ENCODE measurements at regions not wholly inside any gene's neighbourhood (a gene's known extent, or its start where the extent isn't known, plus 50 kb on each side); places are given as distances from the start of the nearest gene placed in this dataset.

DNA sequence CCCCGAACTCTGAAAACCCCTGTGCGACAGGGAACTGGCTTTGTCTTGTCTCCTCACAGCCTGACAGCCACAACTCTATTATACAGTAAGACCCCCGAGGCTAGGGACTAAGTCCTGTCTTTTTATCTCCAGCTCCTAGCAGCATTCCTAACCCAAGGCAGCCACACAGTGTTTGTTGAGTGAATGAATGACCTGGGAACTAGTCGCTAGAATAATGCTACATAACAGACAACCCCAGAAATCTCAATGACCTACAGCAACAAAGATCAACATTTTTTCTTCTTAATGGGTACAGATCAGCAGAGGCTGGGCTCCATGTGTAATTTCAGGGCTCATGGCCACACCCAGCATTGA lies 71.4 kb upstream of the TNRC6C start:
- peaks cover 14% of the 10 kb centered on the region for H3K27me3 ChIP-seq (ENCODE audit: control insufficient read depth, insufficient read depth, low read length)

DNA sequence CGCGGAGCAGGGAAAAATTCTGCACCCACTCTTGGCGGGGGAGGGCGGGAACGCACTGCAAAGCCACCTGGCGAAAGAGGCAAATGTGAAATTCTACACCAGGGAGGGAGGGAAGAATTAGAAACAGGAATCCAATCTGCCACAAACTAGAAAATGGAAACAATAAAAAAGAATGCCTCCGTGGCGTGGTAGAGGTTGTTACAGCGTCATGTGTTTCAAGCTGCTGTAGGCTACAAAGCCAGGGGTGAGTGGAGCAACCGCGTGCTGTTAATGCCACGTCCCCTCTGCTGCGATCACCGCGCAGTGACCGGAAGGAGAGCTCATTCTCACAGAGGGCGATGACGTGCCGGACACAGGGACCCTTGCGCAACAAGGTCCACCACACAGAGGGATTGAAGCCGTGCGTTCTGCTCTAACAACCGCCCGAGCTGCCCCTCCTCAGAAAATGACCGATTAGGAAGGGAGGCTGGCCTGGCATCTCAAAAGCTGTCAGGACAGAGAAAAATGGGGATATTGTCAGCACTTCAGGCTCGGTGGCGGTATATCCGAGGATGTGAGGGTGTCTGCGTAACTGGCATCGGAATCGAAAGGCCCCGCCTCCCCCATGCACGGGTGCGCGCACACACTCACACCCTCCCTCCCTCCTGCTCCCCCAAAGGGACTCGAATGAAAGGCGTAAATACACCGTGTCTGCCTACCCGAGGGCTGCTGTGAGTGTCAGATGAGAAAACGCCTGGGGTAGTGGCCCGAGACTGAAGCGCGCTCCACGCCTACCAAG lies 70.8 kb upstream of the TNRC6C start:
- Histone ChIP-seq H3K4me3 (ENCODE audit: low read depth, low read length) (peak overlapping the region; percentile 29), H3K36me3 (ENCODE audit: control insufficient read depth, insufficient read depth, low read length) (no peaks in the 10 kb centered on the region), H3K27me3 (ENCODE audit: control insufficient read depth, insufficient read depth, low read length) (peaks cover 14% of the 10 kb centered on the region)
- FAIRE-seq: no peak
- peak; percentile 8 for DNase-seq (ENCODE audit: low read depth)
- TF ChIP-seq, protein P1, sequence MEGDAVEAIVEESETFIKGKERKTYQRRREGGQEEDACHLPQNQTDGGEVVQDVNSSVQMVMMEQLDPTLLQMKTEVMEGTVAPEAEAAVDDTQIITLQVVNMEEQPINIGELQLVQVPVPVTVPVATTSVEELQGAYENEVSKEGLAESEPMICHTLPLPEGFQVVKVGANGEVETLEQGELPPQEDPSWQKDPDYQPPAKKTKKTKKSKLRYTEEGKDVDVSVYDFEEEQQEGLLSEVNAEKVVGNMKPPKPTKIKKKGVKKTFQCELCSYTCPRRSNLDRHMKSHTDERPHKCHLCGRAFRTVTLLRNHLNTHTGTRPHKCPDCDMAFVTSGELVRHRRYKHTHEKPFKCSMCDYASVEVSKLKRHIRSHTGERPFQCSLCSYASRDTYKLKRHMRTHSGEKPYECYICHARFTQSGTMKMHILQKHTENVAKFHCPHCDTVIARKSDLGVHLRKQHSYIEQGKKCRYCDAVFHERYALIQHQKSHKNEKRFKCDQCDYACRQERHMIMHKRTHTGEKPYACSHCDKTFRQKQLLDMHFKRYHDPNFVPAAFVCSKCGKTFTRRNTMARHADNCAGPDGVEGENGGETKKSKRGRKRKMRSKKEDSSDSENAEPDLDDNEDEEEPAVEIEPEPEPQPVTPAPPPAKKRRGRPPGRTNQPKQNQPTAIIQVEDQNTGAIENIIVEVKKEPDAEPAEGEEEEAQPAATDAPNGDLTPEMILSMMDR (IDR thresholded peaks at IDR 0.05; ENCODE audit: insufficient read depth, low read length, severe bottlenecking): no peak

More for the DNA sequence above, 71.4 kb upstream of the TNRC6C start:
- TF ChIP-seq, protein P1 (IDR thresholded peaks at IDR 0.05; ENCODE audit: insufficient read depth, low read length, severe bottlenecking): no peak
- no peak for DNase-seq (ENCODE audit: low read depth)
- Histone ChIP-seq H3K4me3 (ENCODE audit: low read depth, low read length) (no peak overlapping the region), H3K36me3 (ENCODE audit: control insufficient read depth, insufficient read depth, low read length) (no peaks in the 10 kb centered on the region)
- no peak for FAIRE-seq

DNA sequence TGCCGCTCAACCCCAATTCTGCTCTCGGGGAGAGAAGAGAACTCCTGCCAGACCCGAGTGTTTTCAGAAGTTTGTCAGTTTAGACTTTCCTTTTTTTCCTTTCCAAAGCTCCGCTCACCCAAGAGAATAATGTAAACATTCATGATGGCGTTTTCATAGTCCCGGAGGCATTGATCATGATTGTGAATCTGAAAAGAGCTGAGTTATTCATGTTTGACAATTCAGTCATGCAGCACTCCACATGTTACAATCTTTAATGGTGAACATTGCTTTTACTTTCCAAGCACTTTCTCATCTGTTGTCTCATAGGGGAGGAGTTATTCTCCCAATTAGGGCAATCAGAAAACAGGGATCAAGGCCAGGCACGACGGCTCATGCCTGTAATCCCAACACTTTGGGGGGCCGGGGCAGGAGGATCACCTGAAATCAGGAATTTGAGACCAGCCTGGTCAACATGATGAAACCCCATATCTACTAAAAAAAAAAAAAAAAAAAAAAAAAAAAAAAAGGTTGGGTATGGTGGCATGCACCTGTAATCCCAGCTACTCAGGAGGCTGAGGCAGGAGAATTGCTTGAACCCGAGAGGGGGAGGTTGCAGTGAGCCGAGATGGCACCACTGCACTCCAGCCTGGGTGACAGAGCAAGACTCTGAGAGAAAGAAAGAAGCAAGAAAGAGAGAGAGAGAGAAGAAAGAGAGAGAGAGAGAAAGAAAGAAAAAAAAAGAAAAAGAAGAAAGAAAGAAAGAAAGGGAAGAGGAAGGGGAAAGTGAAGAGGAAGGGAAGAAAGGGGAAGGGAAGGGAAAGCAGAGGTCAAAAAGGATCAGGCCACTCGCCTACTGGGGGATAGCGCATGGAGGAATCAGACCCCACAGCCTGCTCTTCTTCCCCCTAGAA lies 70.0 kb upstream of the TNRC6C start:
- no peak for FAIRE-seq

DNA sequence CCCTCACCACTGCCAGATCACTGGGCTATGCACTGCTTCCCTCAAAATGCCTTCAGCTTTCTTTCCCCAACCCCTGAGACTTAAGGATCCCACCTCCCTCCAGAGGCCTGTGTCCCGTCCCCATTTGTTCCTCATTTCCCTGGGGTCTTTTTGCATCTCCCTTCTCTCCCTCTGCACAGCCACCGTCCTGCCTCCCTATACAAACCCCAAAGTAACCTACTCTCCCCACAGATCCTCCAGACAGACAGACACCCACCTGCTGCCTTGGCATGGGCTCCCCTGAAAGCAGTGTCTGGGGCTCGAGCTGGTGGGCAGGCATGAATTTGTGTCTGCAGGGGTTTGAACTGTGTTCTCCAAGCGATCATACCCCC lies 69.4 kb upstream of the TNRC6C start:
- Histone ChIP-seq H3K36me3 (ENCODE audit: control insufficient read depth, insufficient read depth, low read length) (no peaks in the 10 kb centered on the region), H3K4me3 (ENCODE audit: low read depth, low read length) (no peak overlapping the region), H3K27me3 (ENCODE audit: control insufficient read depth, insufficient read depth, low read length) (peaks cover 14% of the 10 kb centered on the region)
- FAIRE-seq: no peak
- TF ChIP-seq, protein P1 (IDR thresholded peaks at IDR 0.05; ENCODE audit: insufficient read depth, low read length, severe bottlenecking): no peak
- DNase-seq (ENCODE audit: low read depth): no peak

More for the DNA sequence above, 70.0 kb upstream of the TNRC6C start:
- DNase-seq (ENCODE audit: low read depth): no peak
- TF ChIP-seq, protein P1 (IDR thresholded peaks at IDR 0.05; ENCODE audit: insufficient read depth, low read length, severe bottlenecking): no peak
- Histone ChIP-seq H3K36me3 (ENCODE audit: control insufficient read depth, insufficient read depth, low read length) (no peaks in the 10 kb centered on the region), H3K27me3 (ENCODE audit: control insufficient read depth, insufficient read depth, low read length) (peaks cover 14% of the 10 kb centered on the region), H3K4me3 (ENCODE audit: low read depth, low read length) (peak overlapping the region; percentile 29)

DNA sequence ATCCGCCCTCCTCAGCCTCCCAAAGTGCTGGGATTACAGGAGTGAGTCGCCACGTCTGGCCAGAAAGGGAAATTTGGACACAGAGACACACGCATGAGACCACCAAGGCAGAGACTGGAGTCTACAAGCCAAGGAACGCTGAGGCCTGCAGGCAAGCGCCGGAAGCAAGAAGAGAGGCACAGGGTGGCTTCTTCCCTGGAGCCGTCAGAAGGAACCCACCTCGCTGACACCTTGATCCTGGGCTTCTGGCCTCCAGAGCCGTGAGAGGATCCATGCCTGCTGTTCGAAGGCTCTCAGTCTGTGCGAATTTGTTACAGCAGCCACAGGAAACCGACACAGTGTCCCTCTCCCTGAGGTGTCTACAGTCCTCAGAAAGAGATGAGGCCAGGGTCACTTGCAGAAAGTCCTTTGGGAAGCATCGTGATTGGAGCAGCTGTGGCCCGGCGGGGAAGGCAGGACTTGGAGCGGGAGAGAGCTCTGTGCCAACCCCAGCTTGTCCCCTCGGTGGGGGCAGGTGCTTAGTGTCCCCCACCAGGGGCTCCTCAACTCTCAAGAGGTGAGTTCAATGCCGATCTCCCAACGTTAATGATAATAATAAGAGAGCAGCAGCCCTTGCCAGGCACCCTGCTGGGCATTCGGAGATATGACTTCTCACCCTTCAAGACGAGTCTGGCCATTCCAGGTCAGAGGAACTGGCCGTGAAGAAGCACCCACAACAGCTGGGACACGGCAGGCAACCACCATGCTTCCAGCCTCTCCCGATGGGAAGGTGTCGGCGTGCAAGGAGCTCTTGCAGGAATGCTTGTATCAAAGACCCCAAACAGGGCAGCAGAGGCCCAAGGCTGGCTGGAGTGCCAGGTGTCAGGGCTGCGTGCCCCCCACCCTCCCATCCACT lies 68.4 kb upstream of the TNRC6C start:
- H3K27me3 ChIP-seq (ENCODE audit: control insufficient read depth, insufficient read depth, low read length): peaks cover 14% of the 10 kb centered on the region
- H3K4me3 ChIP-seq (ENCODE audit: low read depth, low read length): no peak overlapping the region
- FAIRE-seq (no peak), DNase-seq (ENCODE audit: low read depth) (no peak)
- no peaks in the 10 kb centered on the region for H3K36me3 ChIP-seq (ENCODE audit: control insufficient read depth, insufficient read depth, low read length)
- TF ChIP-seq, protein P1 (IDR thresholded peaks at IDR 0.05; ENCODE audit: insufficient read depth, low read length, severe bottlenecking): no peak

Data from bronchial epithelial cell (primary cell).